GM12878 (cell line): ENCODE measurements at regions not wholly inside any gene's neighbourhood (a gene's known extent, or its start where the extent isn't known, plus 50 kb on each side); places are given as distances from the start of the nearest gene placed in this dataset.

Source experiments
- ATAC-seq: fragments of 200-7000 bp; cut with Tn5 transposase; 3 replicates; pipeline ENCODE4 v1.9.1; 2020; ENCODE audit warnings: mild to moderate bottlenecking, moderate library complexity
- BruUV-seq: library from RNA; stranded (reverse); fragments of 400-500 nt; replicated peaks from 2 replicates; lab custom pipeline; 2021; lab: Mats Ljungman, UMichigan
- CTCF ChIA-PET: fragments of 300-600 bp; sonication (Branson Sonifier 250); formaldehyde crosslinking; extraction: SDS; loops from one replicate; lab custom pipeline; 2021; ENCODE audit warnings: inconsistent platforms; lab: Yijun Ruan, JAX
- POLR2A ChIA-PET: fragments of 350-600 bp; formaldehyde crosslinking; extraction: SDS; loops from one replicate; lab custom pipeline; 2021; ENCODE audit warnings: inconsistent platforms; lab: Charles Lee
- RAD21 ChIA-PET: fragments of 300-600 bp; sonication (Branson Sonifier 250); formaldehyde crosslinking; loops from one replicate; lab custom pipeline; 2023; ENCODE audit warnings: antibody characterized with exemption; ENCODE audit not compliant: unreplicated experiment; lab: Charles Lee
- SMC1A ChIA-PET: fragments of 300-600 bp; sonication (Branson Sonifier 250); formaldehyde crosslinking; loops from one replicate; lab custom pipeline; 2023; ENCODE audit not compliant: unreplicated experiment, uncharacterized antibody; lab: Charles Lee
- DNase-seq: peaks from one replicate; pipeline ENCODE4 v3.0.0-alpha.2; 2011; ENCODE audit warnings: low read depth, low spot score
- FAIRE-seq: peaks from 3 replicates; lab custom pipeline; 2011; peaks lifted over from hg19 to GRCh38; lab: Jason Lieb, UNC
- H2AFZ ChIP-seq: 2 replicates; pipeline ENCODE4 v1.6.0; 2011; ENCODE audit warnings: low read depth, low read length, control low read depth; ENCODE audit not compliant: control insufficient read depth
- H3K27ac ChIP-seq: 2 replicates; pipeline ENCODE4 v1.5.1; 2011; ENCODE audit warnings: control low read depth; ENCODE audit not compliant: control insufficient read depth, insufficient read depth
- H3K27me3 ChIP-seq, 2 experiments: replicated peaks in 1 of 2; 2 replicates each; pipeline versions ENCODE4 v1.6.0 to v1.6.1; 2011; ENCODE audit warnings: low read length in 1 of 2; ENCODE audit not compliant: control insufficient read depth in 2 of 2, insufficient read depth in 2 of 2
- H3K36me3 ChIP-seq, 2 experiments: 2 replicates each; pipeline ENCODE4 v1.5.1; 2011; ENCODE audit warnings: low read length in 1 of 2; ENCODE audit not compliant: control insufficient read depth in 2 of 2, insufficient read depth in 2 of 2
- H3K4me1 ChIP-seq: 2 replicates; pipeline ENCODE4 v1.6.1; 2011; ENCODE audit warnings: mild to moderate bottlenecking, low read length, moderate library complexity, mixed read lengths; ENCODE audit not compliant: control insufficient read depth, insufficient read depth
- H3K4me2 ChIP-seq: 2 replicates; pipeline ENCODE4 v1.6.0; 2011; ENCODE audit warnings: control low read depth; ENCODE audit not compliant: control insufficient read depth, insufficient read depth
- H3K4me3 ChIP-seq: fragments of 200-600 bp; sonication (generic); 2 replicates; pipeline ENCODE4 v1.5.1; 2016
- H3K79me2 ChIP-seq: 2 replicates; pipeline ENCODE4 v1.6.0; 2011; ENCODE audit warnings: low read length; ENCODE audit not compliant: control insufficient read depth, insufficient read depth
- H3K9ac ChIP-seq: 2 replicates; pipeline ENCODE4 v1.8.0; 2011; ENCODE audit warnings: low read length, control low read depth, mixed read lengths; ENCODE audit not compliant: control insufficient read depth, insufficient read depth
- H3K9me3 ChIP-seq: replicated peaks from 3 replicates; pipeline ENCODE4 v1.5.1; 2011; ENCODE audit warnings: mild to moderate bottlenecking, low read length; ENCODE audit not compliant: control insufficient read depth, insufficient read depth
- H4K20me1 ChIP-seq: 2 replicates; pipeline ENCODE4 v1.6.0; 2011; ENCODE audit not compliant: control insufficient read depth, insufficient read depth
- BMI1 ChIP-seq: fragments of 450-650 bp; IDR thresholded peaks from 2 replicates; pipeline ENCODE4 v1.6.1; 2016; ENCODE audit warnings: mild to moderate bottlenecking, moderate library complexity, borderline replicate concordance
- CBFB ChIP-seq: IDR thresholded peaks from 2 replicates; pipeline ENCODE4 v1.6.1; 2016; ENCODE audit warnings: antibody characterized with exemption, low read depth
- CHD1 ChIP-seq: IDR thresholded peaks from 2 replicates; pipeline ENCODE4 v1.6.1; 2012; ENCODE audit warnings: low read depth, low read length, improper control_type of control experiment
- NFXL1 ChIP-seq: fragments of 450-650 bp; IDR thresholded peaks from 2 replicates; pipeline ENCODE4 v1.6.1; 2017; ENCODE audit warnings: antibody characterized with exemption, mild to moderate bottlenecking, borderline replicate concordance
- NFYA ChIP-seq: IDR thresholded peaks from 2 replicates; pipeline ENCODE4 v1.6.1; 2011; ENCODE audit warnings: low read depth, mild to moderate bottlenecking, low read length, improper control_type of control experiment, borderline replicate concordance
- NR2C1 ChIP-seq: fragments of 450-650 bp; IDR thresholded peaks from 2 replicates; pipeline ENCODE4 v1.6.1; 2017; ENCODE audit warnings: antibody characterized with exemption, mild to moderate bottlenecking, moderate library complexity
- NR2F1 ChIP-seq: fragments of 450-650 bp; conservative IDR thresholded peaks from 2 replicates; pipeline ENCODE4 v1.6.1; 2017; ENCODE audit warnings: mild to moderate bottlenecking
- PBX3 ChIP-seq: IDR thresholded peaks from 2 replicates; pipeline ENCODE4 v1.6.1; 2011; ENCODE audit warnings: mild to moderate bottlenecking, low read depth, low read length, moderate library complexity; ENCODE audit not compliant: insufficient replicate concordance
- SKIL ChIP-seq: fragments of 450-650 bp; IDR thresholded peaks from 2 replicates; pipeline ENCODE4 v1.6.1; 2017; ENCODE audit warnings: mild to moderate bottlenecking, low read depth, inconsistent platforms; ENCODE audit not compliant: poor library complexity, severe bottlenecking
- ZBED1 ChIP-seq: IDR thresholded peaks from 2 replicates; pipeline ENCODE4 v1.6.1; 2016; ENCODE audit warnings: borderline replicate concordance
- WGBS: methylation state at CpG from one replicate; pipeline ENCODE4 v1.1.6; 2016; ENCODE audit warnings: low lambda C conversion rate; ENCODE audit not compliant: insufficient replicate concordance, insufficient coverage; ENCODE audit errors: missing lambda C conversion rate; 5-methylcytosine and 5-hydroxymethylcytosine counted together
- in situ Hi-C: fragments of 300-500 bp; cut with MboI; formaldehyde crosslinking; loops from 9 replicates; pipeline ENCODE4 v1.14.3; 2018; ENCODE audit warnings: mixed read lengths
- intact Hi-C: fragments of 100-400 bp; cut with micrococcal nuclease; formaldehyde crosslinking; loops from one replicate; pipeline ENCODE4 v1.14.2; 2022; ENCODE audit not compliant: unreplicated experiment

GRCh38 chr1:38697387-38697786 is 162.2 kb downstream of the RRAGC start:
- ChIA-PET CTCF (no interaction called here), POLR2A (no interaction called here), SMC1A (no interaction called here), RAD21 (no interaction called here)
- DNase-seq (no peak), FAIRE-seq (no peak), ATAC-seq (no peak)
- intact Hi-C loops: no loop called here
- H3K79me2 ChIP-seq: no peaks in the 10 kb centered on the region
- 0 out of 4 replicates have a peak, but pooled peaks cover 0 to 3% of the 10 kb centered on the region in 2 experiments for H3K27me3 ChIP-seq
- no peaks in the 10 kb centered on the region for H3K9me3 ChIP-seq
- H3K4me1 ChIP-seq: no peaks in the 10 kb centered on the region
- no peak overlapping the region for H2AFZ ChIP-seq
- no peaks in the 10 kb centered on the region for H3K36me3 ChIP-seq
- in situ Hi-C loops: no loop called here
- TF ChIP-seq SKIL (no peak), BMI1 (no peak), ZBED1 (no peak), NFYA (no peak), CBFB (no peak), NR2C1 (no peak), NR2F1 (no peak)
- H3K27ac ChIP-seq: no peak overlapping the region
- no peak overlapping the region for H3K9ac ChIP-seq
- no TSS peak for BruUV-seq
- 0% methylated on average over 1 of the region's 1 CpG for WGBS
- no peak overlapping the region for H3K4me3 ChIP-seq
- no peak overlapping the region for H3K4me2 ChIP-seq
- no peaks in the 10 kb centered on the region for H4K20me1 ChIP-seq

GRCh38 chr1:38696371-38696770 is 163.2 kb downstream of the RRAGC start:
- DNase-seq: no peak
- POLR2A ChIA-PET: no interaction called here
- Histone ChIP-seq H3K4me3 (no peak overlapping the region), H4K20me1 (no peaks in the 10 kb centered on the region), H3K9ac (no peak overlapping the region), H3K79me2 (no peaks in the 10 kb centered on the region), H3K36me3 (no peaks in the 10 kb centered on the region), H3K4me2 (no peak overlapping the region), H3K27me3 (0 out of 4 replicates have a peak, but pooled peaks cover 0 to 3% of the 10 kb centered on the region in 2 experiments), H3K27ac (no peak overlapping the region), H3K9me3 (no peaks in the 10 kb centered on the region), H2AFZ (no peak overlapping the region), H3K4me1 (no peaks in the 10 kb centered on the region)
- in situ Hi-C loops (no loop called here), intact Hi-C loops (no loop called here)
- CTCF ChIA-PET: no interaction called here
- ATAC-seq: no peak
- TF ChIP-seq NFXL1: no peak
- no peak for TF ChIP-seq PBX3
- no peak for TF ChIP-seq CHD1
- SMC1A ChIA-PET: interaction anchor here (1.6 kb wide), 1 partner anchor 10 kb away, joined by 4 read pairs; no protein-coding TSS in a partner anchor
- 0% methylated on average over 2 of the region's 2 CpGs for WGBS
- no TSS peak for BruUV-seq
- RAD21 ChIA-PET: no interaction called here
- FAIRE-seq: no peak
